Umbilical cord (tissue), 1 donor: ENCODE measurements at regions not wholly inside any gene's neighbourhood (a gene's known extent, or its start where the extent isn't known, plus 50 kb on each side); places are given as distances from the start of the nearest gene placed in this dataset.

Experiments
- DNase-seq: peaks from one replicate; pipeline ENCODE4 v3.0.0-alpha.2; 2015; ENCODE audit warnings: low spot score

DNA sequence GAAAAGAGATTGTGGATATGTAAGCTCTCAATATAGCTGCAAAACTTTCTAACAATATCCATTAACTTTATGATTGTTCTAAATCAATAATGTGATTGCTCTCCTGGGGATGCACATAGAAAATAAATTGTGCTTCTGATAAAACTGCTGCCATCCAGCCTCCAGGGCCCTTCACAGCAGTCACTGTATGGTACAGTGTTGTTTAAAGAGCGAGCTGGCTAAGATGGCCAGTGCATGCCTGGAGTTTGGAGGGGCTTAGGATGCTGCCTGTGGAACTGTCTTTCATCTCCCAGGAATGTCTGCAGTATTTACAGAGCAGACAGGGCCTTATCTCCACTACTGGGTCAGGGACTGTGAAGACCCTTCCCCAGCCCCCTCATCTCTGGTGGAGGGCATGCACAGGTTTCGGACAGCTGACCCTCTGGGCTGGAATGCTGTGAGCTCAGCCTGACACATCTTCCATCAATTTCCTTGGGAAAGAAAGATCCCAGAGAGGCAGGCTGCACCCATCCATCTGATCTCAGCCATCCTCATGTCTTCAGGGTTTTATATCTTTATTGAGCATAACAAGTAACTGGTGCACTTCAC lies 137.0 kb downstream of the PLPP3 start:
- no peak for DNase-seq

- no peak for DNase-seq
These were observed 137.8 kb downstream of the PLPP3 start for GRCh38 chr1:56441601-56442000.

DNA sequence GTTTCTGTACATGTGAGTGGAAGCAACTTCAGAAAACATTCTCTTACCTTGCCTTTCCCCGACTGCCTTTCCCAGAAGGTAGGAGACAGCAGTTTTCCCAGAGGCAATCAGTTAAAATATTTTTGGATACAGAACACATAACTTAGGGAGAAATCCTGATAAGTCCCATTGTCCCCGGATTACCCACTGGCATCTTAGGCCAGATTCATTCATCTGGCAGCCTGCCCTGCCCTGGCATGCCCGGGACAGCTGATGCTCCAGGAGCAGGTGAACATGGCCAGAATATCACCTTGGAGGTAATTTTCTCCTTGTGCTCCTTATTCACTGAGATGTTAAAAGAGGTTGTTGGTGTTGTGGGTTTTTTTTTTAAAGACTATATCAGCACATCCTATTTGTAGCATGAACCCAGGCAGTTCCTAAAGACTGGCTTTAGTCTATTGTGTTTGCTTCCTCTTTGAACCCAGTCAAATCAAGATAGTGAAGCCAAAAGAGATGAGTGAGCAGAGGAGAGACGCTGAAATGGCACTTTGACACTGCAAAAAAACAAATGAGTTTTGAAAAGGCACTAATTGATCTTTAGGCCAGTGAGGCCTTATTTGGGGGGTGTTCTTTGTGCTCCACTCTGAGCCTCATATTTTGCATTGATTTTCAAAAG lies 139.6 kb downstream of the PLPP3 start:
- DNase-seq: no peak

DNA sequence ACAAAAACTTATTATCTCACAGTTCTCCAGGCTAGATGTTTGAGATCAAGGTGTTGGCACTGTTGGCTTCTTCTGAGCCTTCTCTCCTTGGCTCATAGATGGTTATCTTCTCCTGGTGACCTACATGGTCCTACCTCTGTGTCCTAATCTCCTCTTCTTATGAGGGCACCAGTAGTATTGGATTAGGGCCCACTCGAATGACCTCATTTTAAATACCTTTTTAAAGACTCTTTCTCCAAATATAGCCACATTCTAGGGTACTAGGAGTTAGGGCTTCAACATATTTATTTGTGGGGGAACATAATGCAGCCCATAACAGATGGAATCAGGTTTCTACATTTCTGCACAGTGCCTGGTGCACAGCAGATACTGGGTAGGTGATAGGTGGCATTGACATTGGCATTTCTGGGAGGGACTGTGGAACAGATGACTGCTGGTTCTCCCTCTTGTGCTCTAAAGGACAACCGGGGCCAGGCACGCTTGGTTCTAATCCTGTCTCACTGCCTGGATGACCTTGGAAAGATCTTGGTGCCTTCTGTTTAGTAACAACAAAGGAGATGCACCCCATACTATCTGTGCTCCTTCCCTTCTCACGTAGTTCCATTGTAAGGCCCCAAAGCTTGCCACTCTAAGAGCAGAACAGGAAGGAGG lies 140.3 kb downstream of the PLPP3 start:
- no peak for DNase-seq

- DNase-seq: no peak
These were observed 141.4 kb downstream of the PLPP3 start for GRCh38 chr1:56437959-56438358.

DNA sequence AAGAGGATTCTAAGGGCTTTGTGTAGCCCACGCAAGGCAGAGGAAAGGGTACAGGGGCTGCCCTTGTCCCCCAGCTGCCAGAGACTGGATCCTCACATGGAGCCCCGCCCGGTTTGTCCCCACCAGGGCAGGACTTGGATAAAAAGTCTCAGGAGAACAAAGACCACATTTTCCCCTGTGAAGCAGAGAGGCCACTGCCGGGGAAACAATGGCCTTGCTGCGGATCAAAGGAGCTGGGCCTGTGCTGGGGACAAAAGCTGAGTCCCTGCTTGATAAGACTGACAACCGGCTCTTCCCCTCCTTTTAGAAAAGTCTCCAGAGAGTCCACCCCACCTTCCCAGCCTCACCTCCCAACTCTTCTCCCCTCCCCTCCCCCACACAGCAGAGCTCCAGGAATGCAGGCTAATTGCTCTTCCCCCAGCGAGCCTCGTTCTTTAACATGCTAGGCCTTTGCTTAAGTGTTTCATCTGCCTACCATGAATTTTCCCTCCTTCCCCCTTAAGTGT lies 142.4 kb downstream of the PLPP3 start:
- DNase-seq: no peak

- no peak for DNase-seq
These were observed 143.1 kb downstream of the PLPP3 start for GRCh38 chr1:56436296-56436695.

- DNase-seq: no peak
These were observed 143.7 kb downstream of the PLPP3 start for GRCh38 chr1:56435434-56436262.

DNA sequence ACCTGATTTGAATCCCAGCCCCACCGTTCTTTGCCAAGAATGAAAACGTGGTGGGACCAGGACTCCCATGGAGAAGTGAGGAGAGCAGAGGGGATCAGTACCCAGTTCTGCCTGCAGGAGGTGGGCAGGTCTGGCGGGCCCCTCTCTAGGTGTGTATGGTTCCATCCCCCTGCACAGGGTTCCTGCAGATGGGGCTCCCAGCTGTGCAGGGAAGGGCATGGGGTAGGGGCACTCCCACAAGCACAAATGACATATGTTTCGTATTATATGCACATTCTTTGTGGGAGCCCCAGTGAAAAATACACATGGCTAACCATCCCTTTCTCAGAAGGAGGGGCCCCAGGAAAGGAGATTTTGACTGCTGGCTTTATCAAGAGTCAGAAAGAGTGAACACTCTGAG lies 144.6 kb downstream of the PLPP3 start:
- peak; percentile 34 for DNase-seq

DNA sequence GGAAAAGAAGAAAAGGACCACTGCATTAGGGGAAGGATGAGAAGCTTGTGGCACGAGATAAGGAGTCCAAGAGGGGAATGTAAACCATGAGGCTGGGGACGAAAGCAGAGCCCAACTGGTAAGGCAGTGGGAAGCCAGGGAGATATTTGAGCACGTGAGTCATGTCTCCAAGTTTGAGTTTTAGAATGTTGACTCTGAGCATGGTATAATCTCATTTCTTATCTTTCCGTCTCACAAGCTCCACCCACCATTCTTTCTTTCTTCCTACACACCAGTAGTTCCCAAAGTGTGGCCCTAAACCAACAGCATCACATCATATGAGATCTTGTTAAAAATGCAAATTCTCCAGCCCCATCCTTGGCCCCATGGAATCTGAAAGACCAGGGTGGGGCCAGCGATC lies 145.3 kb downstream of the PLPP3 start:
- DNase-seq: no peak

DNA sequence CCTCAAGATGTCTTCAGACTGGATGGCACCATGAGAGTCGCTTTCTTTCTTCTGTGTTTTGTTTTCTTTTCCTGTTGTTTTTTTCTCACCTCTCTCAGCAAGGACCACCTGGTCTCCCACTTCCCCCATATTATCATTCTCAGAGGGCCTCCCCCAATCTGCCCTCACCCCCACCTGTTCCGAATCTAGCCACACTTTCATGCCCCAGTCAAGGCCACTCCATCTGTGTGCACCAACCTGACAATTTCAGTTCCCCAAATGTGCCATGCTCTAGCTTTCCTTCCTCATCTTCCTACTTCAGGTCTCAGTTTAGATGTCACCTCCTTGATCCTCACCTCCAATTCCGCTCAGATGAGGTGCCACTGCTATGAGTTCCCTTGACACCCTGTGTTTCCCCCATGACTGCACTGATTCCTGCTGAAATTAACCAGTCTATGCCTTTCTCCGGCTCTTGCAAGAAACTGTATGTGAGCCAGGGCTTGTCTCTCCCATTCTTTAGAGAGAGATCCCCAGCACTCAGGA lies 146.2 kb downstream of the PLPP3 start:
- DNase-seq: no peak

GRCh38 chr1:56432166-56432971 lies 147.0 kb downstream of the PLPP3 start:
- DNase-seq: no peak

DNA sequence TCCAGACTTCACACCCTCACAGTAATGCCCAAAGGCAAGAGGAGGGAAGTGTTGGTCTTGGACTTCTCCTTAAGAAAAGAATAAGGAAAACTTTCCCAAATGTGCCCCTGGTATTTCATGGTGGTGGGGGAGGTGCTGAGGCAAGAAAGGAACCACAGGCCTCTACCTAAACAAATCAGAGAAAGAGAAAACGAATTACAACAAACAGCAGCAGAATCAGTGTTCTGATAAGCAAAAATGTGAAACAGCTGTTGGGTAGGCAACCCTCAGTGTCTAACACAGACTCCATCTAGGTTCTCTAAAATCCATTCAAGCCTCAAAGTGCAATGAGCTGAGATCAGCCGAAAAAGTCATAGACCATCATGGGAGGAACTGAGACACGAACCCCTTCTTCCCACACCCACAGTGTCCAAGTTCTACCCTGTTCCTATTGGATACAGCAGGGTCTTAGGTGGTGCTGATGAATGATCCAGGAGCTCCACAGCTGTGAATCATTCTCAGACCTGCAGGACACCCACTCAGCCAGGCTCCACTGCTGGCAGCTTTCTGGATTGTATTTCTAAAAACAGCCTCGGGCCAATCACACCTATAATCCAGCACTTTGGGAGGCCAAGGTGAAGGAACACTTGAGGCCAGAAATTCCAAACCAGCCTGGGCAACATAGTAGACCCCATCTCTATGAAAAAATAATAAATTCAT lies 149.1 kb downstream of the PLPP3 start:
- no peak for DNase-seq

GRCh38 chr1:56429288-56429687 lies 150.1 kb downstream of the PLPP3 start:
- DNase-seq: no peak

GRCh38 chr1:56426587-56427381 lies 152.6 kb downstream of the PLPP3 start:
- no peak for DNase-seq

- no peak for DNase-seq
These were observed 153.8 kb downstream of the PLPP3 start for GRCh38 chr1:56425494-56426037.

DNA sequence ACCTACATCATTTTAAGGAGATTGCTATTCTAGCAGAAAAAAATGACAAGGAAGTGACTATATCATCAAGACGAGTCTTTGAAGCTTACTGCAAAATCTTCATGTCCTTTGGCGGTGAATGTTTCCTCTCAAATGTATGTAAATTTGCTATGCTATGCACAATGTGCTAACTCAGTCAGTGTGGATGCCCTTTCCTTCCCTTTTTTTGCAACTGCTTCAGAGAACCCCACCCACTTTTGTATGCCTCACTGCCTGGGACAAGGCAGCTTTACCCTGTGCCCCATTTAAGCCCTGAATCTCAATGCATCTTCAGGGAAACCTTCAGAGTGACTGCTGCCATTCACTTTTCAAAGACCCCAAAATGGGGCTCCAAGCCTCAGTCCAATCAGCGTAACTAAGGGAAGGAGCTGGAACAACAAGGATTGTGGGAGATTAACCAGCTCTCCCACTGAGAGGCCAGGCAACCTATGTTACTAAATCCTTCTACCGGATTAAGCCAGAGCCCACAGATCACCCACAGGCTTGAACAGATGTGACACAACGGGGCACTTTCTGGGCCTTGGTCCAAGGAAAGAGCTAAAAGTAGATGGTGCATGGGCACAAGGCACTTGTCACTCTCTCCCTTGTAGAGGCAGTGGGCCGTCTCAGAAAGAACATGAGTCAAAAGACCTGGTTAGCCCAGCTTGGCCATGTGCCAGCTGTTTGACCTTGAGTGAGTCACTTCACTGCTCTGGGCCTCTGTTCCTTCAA lies 154.4 kb downstream of the PLPP3 start:
- peak; percentile 32 for DNase-seq

- DNase-seq: no peak
These were observed 155.6 kb downstream of the PLPP3 start for GRCh38 chr1:56423716-56424115.
